HK-2 (cell line): ENCODE measurements at regions not wholly inside any gene's neighbourhood (a gene's known extent, or its start where the extent isn't known, plus 50 kb on each side); places are given as distances from the start of the nearest gene placed in this dataset.
"Not testable (repeated sequence)": the region's sequence is repeated elsewhere in the genome, so short reads cannot be mapped to it uniquely, and the experiment has no call there.

Experiments
- DNase-seq: peaks from one replicate; pipeline ENCODE4 v3.0.0-alpha.2; 2018; ENCODE audit not compliant: unreplicated experiment

GRCh38 chr3:94500146-94500545 lies 437.3 kb downstream of the NSUN3 start:
- no peak for DNase-seq

DNA sequence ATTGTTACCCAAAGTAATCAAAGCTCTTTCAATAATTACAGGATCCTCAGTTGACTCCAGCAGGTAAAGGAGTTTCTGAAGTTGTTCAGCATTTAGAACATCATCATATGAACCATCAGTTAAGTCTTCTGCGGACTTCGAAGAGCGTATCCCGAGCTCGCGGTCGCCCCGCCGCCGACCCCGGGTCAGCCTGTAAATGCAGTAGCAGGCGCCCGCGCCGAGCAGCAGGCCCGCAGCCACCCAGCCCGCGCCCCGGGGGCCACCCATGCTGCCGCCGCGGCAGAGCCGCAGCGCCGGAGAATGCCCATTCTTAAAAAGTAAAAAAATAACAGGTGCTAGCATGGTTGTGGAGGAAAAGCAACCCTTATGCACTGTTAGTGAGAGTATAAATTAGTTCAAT lies 444.5 kb downstream of the NSUN3 start:
- not testable (repeated sequence) for DNase-seq

- DNase-seq: no peak
Observed at GRCh38 chr3:94512876-94513275, 450.0 kb downstream of the NSUN3 start.

GRCh38 chr3:94513600-94513999 lies 450.7 kb downstream of the NSUN3 start:
- no peak for DNase-seq

- no peak for DNase-seq
Observed at GRCh38 chr3:94515983-94516382, 453.1 kb downstream of the NSUN3 start.

- no peak for DNase-seq
Observed at GRCh38 chr3:94520364-94520763, 457.5 kb downstream of the NSUN3 start.

DNA sequence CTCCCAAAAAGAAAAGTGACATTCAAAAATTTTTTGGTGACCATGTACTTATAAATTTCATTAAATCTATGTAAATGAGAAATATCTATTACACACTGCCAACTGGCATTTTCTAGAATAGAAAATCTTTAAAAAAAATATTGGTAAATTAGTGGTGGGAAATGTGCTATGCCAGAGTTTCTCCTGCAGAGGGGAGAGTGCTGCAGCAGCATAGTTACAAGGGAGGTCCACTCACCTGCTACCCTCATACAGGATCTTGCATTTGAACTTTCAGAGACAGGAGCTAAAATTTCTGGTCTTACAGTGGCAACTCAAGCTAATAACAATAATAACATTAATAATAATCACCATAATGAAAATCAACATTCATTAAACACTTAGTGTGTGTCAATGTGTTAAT lies 459.6 kb downstream of the NSUN3 start:
- DNase-seq: no peak

DNA sequence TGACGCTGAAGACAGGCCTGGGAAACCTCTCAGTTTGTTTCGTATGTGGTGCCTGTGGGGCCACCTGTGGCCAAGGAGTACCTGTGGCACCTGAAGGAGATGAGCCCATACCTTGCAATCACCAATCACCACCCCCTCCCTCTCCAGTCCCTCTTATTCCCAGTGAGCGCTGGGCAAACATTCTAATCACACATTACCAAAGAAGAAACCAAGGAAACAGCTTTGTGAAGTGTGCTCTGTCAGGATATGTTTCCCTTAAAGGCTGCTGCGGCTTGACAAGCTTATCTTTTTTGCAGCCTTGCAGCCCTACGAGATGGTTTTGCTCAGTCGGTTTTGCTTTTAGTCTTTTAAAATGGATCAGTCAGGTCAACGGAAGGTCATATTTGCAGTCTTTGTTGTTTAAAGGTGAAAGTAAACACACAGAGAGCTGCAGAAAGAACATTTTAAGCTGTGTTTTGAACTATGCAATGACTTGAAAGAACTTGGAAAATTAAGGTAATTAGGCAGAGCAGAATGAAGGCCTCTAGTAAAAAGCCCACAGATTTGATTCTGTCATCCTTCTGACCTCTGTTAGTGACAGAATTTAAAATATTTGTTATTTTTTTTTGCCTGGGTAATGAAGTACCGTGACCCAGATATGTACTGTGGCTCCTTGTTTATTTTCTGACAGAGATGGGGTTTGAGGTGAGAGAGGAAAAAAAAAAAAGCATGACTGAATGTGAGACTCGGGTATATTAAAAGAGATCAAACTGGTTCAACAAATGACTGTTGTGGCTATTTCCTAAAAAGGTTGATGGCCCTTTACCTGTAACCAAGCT lies 461.4 kb downstream of the NSUN3 start:
- no peak for DNase-seq

DNA sequence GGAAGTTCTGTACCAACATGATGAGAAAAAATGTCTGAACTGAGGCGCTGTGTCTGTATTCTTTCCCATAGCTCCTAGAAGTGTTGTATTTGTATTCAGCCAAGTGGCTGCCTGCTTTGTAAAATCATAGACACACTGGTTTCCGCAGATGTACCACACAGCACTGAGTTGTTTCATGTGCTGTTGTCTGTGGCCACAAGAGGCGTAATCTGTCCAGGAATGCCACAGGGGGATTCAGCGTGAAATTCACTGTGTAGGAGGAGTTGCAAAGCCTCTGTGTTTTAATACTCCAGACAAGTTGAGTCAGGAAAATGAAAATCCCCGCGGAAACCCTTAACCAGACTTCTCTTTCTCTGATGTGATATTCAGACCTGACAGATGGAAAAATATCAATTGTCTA lies 462.2 kb downstream of the NSUN3 start:
- no peak for DNase-seq

DNA sequence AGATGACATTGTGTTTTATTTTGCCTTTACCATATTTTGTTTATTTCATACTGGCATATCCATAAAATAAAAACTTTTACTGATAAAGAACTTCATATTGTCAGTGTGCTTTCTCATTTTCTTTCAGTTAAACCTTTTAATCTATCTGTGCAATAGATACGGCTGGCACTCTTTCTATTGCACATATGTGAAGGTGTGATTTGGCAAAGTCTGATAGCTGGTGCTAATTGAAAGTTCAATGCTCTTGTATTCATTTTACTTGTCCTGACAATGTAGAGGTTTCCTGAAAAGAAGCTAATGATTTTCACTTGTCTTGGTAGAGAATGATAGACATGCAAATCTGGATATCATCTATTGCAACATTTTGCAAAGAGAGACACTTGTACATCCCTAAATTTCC lies 467.0 kb downstream of the NSUN3 start:
- no peak for DNase-seq

- no peak for DNase-seq
Observed at GRCh38 chr3:94532951-94533350, 470.1 kb downstream of the NSUN3 start.

DNA sequence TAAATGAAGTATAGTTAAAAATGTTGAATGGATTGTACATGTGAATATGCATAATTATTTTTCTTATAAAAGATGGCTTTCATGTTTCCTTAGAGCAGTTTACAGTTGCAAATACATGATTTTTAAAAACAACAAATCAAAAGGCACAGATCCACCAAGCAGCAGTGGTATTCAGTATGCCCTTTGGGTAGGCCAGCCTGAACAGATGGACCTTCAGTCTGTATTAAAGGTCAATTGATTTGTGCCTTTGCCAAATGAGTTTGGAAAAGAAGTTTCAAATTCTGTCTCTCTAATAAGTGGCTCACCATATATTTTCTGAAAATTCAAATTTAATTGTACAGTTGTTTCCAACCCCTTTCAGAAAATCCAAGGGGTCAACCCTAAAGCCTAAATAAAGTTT lies 477.1 kb downstream of the NSUN3 start:
- no peak for DNase-seq

DNA sequence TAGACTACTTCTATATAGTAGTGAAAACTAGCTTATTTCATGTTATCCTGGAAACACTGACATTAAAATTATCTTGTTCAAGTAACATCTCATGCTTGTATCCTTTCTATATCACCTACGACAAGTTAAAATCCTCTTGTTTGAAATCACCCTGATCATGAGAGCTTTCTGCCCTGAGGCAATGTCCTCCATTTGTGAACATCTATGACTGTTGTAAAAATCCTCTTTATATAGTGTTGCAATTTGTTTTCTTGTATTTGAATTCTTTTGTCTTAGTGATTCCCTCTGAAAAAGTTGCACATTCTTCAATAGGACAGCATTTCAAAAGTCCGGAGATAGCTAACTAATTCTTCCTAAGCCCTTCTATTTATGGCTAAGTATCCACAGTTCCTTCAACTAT lies 480.3 kb downstream of the NSUN3 start:
- no peak for DNase-seq

DNA sequence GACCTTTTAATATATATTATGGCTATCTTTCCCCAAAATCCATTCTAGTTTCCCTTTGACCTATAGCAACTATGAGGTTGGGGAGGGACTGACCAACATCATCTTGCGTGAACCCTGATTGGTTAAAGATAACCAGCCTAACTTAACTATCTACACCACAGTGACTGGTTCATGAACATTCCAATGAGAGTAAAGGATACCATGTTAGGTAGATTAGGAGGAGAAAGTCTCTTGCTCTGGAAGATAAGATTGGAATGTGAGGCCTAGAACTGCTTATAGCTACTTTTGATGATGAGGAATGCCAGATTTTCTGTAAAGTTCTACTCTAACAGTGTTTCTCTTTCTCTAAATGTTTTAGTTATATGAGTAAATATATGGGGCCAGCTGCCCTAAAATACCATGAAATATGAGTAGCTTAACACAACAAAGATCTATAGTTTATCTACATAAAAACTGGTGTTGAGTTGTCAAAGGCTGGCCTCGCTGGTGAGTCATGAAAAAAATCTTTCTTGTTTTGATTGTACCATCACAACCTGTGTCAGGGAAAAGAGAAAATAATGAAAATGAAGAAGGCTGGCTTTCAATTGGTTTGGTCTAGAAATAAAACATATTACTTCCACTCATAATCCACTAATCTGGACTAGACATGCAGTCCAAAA lies 481.4 kb downstream of the NSUN3 start:
- DNase-seq: no peak

GRCh38 chr3:94548581-94549316 lies 485.9 kb downstream of the NSUN3 start:
- DNase-seq: no peak

DNA sequence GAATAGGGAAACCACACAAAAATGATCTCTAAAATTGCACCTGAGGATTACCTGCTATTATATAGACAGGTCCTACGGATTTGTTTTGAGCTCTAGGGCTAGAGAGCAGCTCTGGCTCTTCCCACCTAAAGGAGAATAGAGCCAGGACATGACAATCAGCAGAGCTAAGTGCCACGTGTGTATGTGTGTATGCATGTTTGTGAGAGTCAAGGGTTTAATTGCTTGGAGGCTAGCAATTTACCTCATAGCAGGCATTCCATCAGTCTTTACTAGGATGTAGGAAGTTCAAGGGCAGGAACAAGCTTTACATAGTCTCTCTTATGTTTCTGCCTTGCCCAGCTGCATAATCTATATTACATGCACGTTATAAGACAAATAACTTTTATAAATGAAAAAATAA lies 498.2 kb downstream of the NSUN3 start:
- DNase-seq: no peak

DNA sequence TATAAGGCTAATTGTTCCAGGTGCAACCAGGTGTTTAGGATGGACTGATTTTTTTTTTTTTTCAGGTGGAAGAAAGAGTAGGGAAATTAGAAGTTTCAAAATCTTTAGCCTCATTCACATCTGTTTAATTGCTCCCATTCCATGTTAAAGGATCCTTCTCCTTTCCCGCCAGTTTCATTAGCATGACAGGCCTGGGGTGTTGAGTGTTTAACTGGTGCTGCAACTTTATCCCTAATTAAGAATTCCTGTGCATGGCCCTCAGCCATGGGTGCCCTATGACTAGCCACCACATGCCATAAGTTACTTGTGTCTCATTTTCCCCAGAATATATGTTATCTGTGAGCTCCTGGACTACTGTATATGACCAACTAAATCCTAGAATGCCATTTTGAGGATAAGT lies 501.4 kb downstream of the NSUN3 start:
- no peak for DNase-seq

- DNase-seq: no peak
Observed at GRCh38 chr3:94568041-94568440, 505.2 kb downstream of the NSUN3 start.

GRCh38 chr3:94573337-94573736 lies 510.5 kb downstream of the NSUN3 start:
- DNase-seq: no peak

- no peak for DNase-seq
Observed at GRCh38 chr3:94587291-94587690, 524.4 kb downstream of the NSUN3 start.

GRCh38 chr3:94593526-94594150 lies 530.8 kb downstream of the NSUN3 start:
- no peak for DNase-seq

DNA sequence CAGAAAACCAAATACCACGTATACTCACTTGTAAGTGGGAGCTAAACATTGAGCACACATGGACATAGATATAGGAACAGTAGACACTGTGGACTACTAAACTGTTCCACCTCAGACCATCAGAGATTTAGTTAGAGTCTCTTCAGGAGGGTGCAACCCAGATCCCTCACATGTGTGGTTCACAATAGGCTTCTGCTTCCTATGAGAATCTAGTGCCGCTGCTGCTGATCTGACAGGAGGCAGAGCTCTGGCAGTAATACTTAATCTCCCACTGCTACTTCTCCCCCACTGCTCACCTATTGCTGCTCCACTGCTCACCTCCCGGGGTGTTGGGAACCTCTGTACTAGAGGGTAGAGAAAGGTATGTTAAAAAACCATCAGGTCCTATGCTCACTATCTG lies 533.3 kb downstream of the NSUN3 start:
- no peak for DNase-seq
